ENCODE measurements at regions not wholly inside any gene's neighbourhood (a gene's known extent, or its start where the extent isn't known, plus 50 kb on each side); places are given as distances from the start of the nearest gene placed in this dataset.
A peak's percentile ranks its signal among the peaks of the same experiment; 100 is the strongest.

GRCh38 chr9:22274477-22274876 lies 172.1 kb upstream of the DMRTA1 start:
- no peak overlapping the region for H3K4me2 ChIP-seq (ENCODE audit: extremely low read depth, insufficient read depth, low read length)
- no peak overlapping the region for H3K27ac ChIP-seq (ENCODE audit: insufficient read depth, low read length)
- no peak overlapping the region for H3K4me3 ChIP-seq (replicated peaks in 1 of 4; ENCODE audit: control extremely low read depth in 1 of 4, insufficient read depth in 1 of 4, low read depth in 3 of 4, low read length in 4 of 4)
- no peaks in the 10 kb centered on the region for H4K20me1 ChIP-seq (ENCODE audit: control insufficient read depth, extremely low read depth, insufficient read depth, low read length)
- no peaks in the 10 kb centered on the region for H3K9me3 ChIP-seq (ENCODE audit: control insufficient read depth, insufficient read depth, low read depth, low read length)
- DNase-seq (ENCODE audit: low read depth in 2 of 2), result no peak
- no peaks in the 10 kb centered on the region for H3K79me2 ChIP-seq (ENCODE audit: control insufficient read depth, insufficient read depth, low read length)
- no peaks in the 10 kb centered on the region for H3K27me3 ChIP-seq (ENCODE audit: control insufficient read depth, insufficient read depth, low read length)
- H3K9ac ChIP-seq (ENCODE audit: insufficient read depth, low read length), result no peak overlapping the region
- no peaks in the 10 kb centered on the region for H3K36me3 ChIP-seq (ENCODE audit: control insufficient read depth, insufficient read depth, low read length)
- no peak overlapping the region for H2AFZ ChIP-seq (ENCODE audit: low read length)
- H3K4me1 ChIP-seq (ENCODE audit: control insufficient read depth, extremely low read depth, insufficient read depth, low read length), result no peaks in the 10 kb centered on the region
- TF ChIP-seq EZH2 (IDR thresholded peaks at IDR 0.05; ENCODE audit: low read length, missing control alignments) (no peak), CTCF (conservative IDR thresholded peaks at IDR 0.05 in 1 of 2, IDR thresholded peaks at IDR 0.05 in 1 of 2; ENCODE audit: low read depth in 1 of 2, low read length in 2 of 2) (no peak)

GRCh38 chr9:22278426-22278825 lies 168.2 kb upstream of the DMRTA1 start:
- no peaks in the 10 kb centered on the region for H3K4me1 ChIP-seq (ENCODE audit: control insufficient read depth, extremely low read depth, insufficient read depth, low read length)
- no peak overlapping the region for H2AFZ ChIP-seq (ENCODE audit: low read length)
- no peak overlapping the region for H3K9ac ChIP-seq (ENCODE audit: insufficient read depth, low read length)
- H3K27ac ChIP-seq (ENCODE audit: insufficient read depth, low read length), result no peak overlapping the region
- no peak overlapping the region for H3K4me3 ChIP-seq (replicated peaks in 1 of 4; ENCODE audit: control extremely low read depth in 1 of 4, insufficient read depth in 1 of 4, low read depth in 3 of 4, low read length in 4 of 4)
- H4K20me1 ChIP-seq (ENCODE audit: control insufficient read depth, extremely low read depth, insufficient read depth, low read length), result no peaks in the 10 kb centered on the region
- H3K36me3 ChIP-seq (ENCODE audit: control insufficient read depth, insufficient read depth, low read length), result no peaks in the 10 kb centered on the region
- no peaks in the 10 kb centered on the region for H3K27me3 ChIP-seq (ENCODE audit: control insufficient read depth, insufficient read depth, low read length)
- peak in 1 of 2 donors; percentile 52 for DNase-seq (ENCODE audit: low read depth in 2 of 2)
- H3K9me3 ChIP-seq (ENCODE audit: control insufficient read depth, insufficient read depth, low read depth, low read length), result no peaks in the 10 kb centered on the region
- no peaks in the 10 kb centered on the region for H3K79me2 ChIP-seq (ENCODE audit: control insufficient read depth, insufficient read depth, low read length)
- no peak for TF ChIP-seq CTCF (conservative IDR thresholded peaks at IDR 0.05 in 1 of 2, IDR thresholded peaks at IDR 0.05 in 1 of 2; ENCODE audit: low read depth in 1 of 2, low read length in 2 of 2)
- no peak for TF ChIP-seq EZH2 (IDR thresholded peaks at IDR 0.05; ENCODE audit: low read length, missing control alignments)
- no peak overlapping the region for H3K4me2 ChIP-seq (ENCODE audit: extremely low read depth, insufficient read depth, low read length)

- peak in 1 of 2 donors; percentile 46 for DNase-seq (ENCODE audit: low read depth in 2 of 2)
- H3K9me3 ChIP-seq (ENCODE audit: control insufficient read depth, insufficient read depth, low read depth, low read length), result no peaks in the 10 kb centered on the region
- H3K9ac ChIP-seq (ENCODE audit: insufficient read depth, low read length), result no peak overlapping the region
- TF ChIP-seq CTCF (conservative IDR thresholded peaks at IDR 0.05 in 1 of 2, IDR thresholded peaks at IDR 0.05 in 1 of 2; ENCODE audit: low read depth in 1 of 2, low read length in 2 of 2) (no peak), EZH2 (IDR thresholded peaks at IDR 0.05; ENCODE audit: low read length, missing control alignments) (no peak)
- no peaks in the 10 kb centered on the region for H3K4me1 ChIP-seq (ENCODE audit: control insufficient read depth, extremely low read depth, insufficient read depth, low read length)
- no peak overlapping the region for H3K27ac ChIP-seq (ENCODE audit: insufficient read depth, low read length)
- no peaks in the 10 kb centered on the region for H3K79me2 ChIP-seq (ENCODE audit: control insufficient read depth, insufficient read depth, low read length)
- H3K36me3 ChIP-seq (ENCODE audit: control insufficient read depth, insufficient read depth, low read length), result no peaks in the 10 kb centered on the region
- no peak overlapping the region for H3K4me3 ChIP-seq (replicated peaks in 1 of 4; ENCODE audit: control extremely low read depth in 1 of 4, insufficient read depth in 1 of 4, low read depth in 3 of 4, low read length in 4 of 4)
- H2AFZ ChIP-seq (ENCODE audit: low read length), result no peak overlapping the region
- no peaks in the 10 kb centered on the region for H3K27me3 ChIP-seq (ENCODE audit: control insufficient read depth, insufficient read depth, low read length)
- H3K4me2 ChIP-seq (ENCODE audit: extremely low read depth, insufficient read depth, low read length), result no peak overlapping the region
- no peaks in the 10 kb centered on the region for H4K20me1 ChIP-seq (ENCODE audit: control insufficient read depth, extremely low read depth, insufficient read depth, low read length)
Measured at GRCh38 chr9:22279636-22280035, 167.0 kb upstream of the DMRTA1 start.

All from fibroblast of lung (primary cell).